ENCODE measurements at regions not wholly inside any gene's neighbourhood (a gene's known extent, or its start where the extent isn't known, plus 50 kb on each side); places are given as distances from the start of the nearest gene placed in this dataset.

GRCh38 chr13:29713839-29714238, 118.4 kb upstream of the SLC7A1 start:
- no peak for DNase-seq (ENCODE audit: low read depth)

GRCh38 chr13:29711776-29712175, 116.3 kb upstream of the SLC7A1 start:
- no peak for DNase-seq (ENCODE audit: low read depth)

GRCh38 chr13:29710511-29710910, 115.0 kb upstream of the SLC7A1 start:
- no peak for DNase-seq (ENCODE audit: low read depth)

GRCh38 chr13:29709407-29710069, 114.0 kb upstream of the SLC7A1 start:
- no peak for DNase-seq (ENCODE audit: low read depth)

- peak; percentile 16 for DNase-seq (ENCODE audit: low read depth)
These were observed 112.5 kb upstream of the SLC7A1 start for GRCh38 chr13:29707876-29708543.

GRCh38 chr13:29706923-29707322, 111.4 kb upstream of the SLC7A1 start:
- DNase-seq (ENCODE audit: low read depth), result no peak

- DNase-seq (ENCODE audit: low read depth), result no peak
These were observed 109.2 kb upstream of the SLC7A1 start for GRCh38 chr13:29704648-29705047.

- no peak for DNase-seq (ENCODE audit: low read depth)
These were observed 107.9 kb upstream of the SLC7A1 start for GRCh38 chr13:29703421-29703820.

GRCh38 chr13:29702912-29703351, 107.4 kb upstream of the SLC7A1 start:
- DNase-seq (ENCODE audit: low read depth), result no peak

- DNase-seq (ENCODE audit: low read depth), result no peak
These were observed 102.6 kb upstream of the SLC7A1 start for GRCh38 chr13:29698106-29698505.

- DNase-seq (ENCODE audit: low read depth), result no peak
These were observed 101.1 kb upstream of the SLC7A1 start for GRCh38 chr13:29696606-29697005.

GRCh38 chr13:29693275-29693945, 97.9 kb upstream of the SLC7A1 start:
- DNase-seq (ENCODE audit: low read depth), result no peak

GRCh38 chr13:29689548-29689947, 94.1 kb upstream of the SLC7A1 start:
- no peak for DNase-seq (ENCODE audit: low read depth)

- no peak for DNase-seq (ENCODE audit: low read depth)
These were observed 92.7 kb upstream of the SLC7A1 start for GRCh38 chr13:29688193-29688592.

- DNase-seq (ENCODE audit: low read depth), result no peak
These were observed 89.0 kb upstream of the SLC7A1 start for GRCh38 chr13:29684441-29684840.

- no peak for DNase-seq (ENCODE audit: low read depth)
These were observed 87.6 kb upstream of the SLC7A1 start for GRCh38 chr13:29683041-29683440.

GRCh38 chr13:29681864-29682263, 86.4 kb upstream of the SLC7A1 start:
- no peak for DNase-seq (ENCODE audit: low read depth)

GRCh38 chr13:29679396-29680053, 84.0 kb upstream of the SLC7A1 start:
- no peak for DNase-seq (ENCODE audit: low read depth)

GRCh38 chr13:29677627-29678026, 82.1 kb upstream of the SLC7A1 start:
- DNase-seq (ENCODE audit: low read depth), result no peak

- no peak for DNase-seq (ENCODE audit: low read depth)
These were observed 81.5 kb upstream of the SLC7A1 start for GRCh38 chr13:29676941-29677452.

- DNase-seq (ENCODE audit: low read depth), result no peak
These were observed 81.0 kb upstream of the SLC7A1 start for GRCh38 chr13:29676535-29676934.

- no peak for DNase-seq (ENCODE audit: low read depth)
These were observed 79.0 kb upstream of the SLC7A1 start for GRCh38 chr13:29674532-29674931.

- DNase-seq (ENCODE audit: low read depth), result no peak
These were observed 69.1 kb upstream of the SLC7A1 start for GRCh38 chr13:29664591-29664990.
